ENCODE measurements at regions not wholly inside any gene's neighbourhood (a gene's known extent, or its start where the extent isn't known, plus 50 kb on each side); places are given as distances from the start of the nearest gene placed in this dataset.

DNA sequence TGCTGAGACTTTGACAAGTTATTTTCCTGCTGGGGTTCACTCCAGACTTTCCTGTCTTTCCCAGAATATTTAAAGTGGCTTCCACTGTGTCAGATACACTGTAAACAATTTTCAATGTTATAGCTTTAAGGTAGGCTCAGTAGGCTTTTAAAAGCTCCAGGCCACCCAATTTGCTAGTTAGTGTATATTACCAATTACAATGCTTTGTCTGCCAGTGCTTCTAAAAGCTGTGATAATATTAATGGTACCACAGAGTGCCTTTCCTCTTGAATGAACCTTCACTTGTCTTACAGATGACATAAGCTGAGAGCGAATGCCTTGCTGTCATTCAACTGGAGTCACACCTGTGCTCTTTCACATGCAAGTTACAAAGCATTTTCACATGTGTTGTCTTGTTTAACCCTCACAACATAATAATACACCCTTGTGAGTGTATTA is 239.7 kb upstream of the HTR2A start:
- TF ChIP-seq FOS (IDR thresholded peaks at IDR 0.05; ENCODE audit: low read depth, low read length) (no peak), CEBPB (IDR thresholded peaks at IDR 0.05; ENCODE audit: low read depth, low read length) (no peak), RAD21 (IDR thresholded peaks at IDR 0.05; ENCODE audit: low read length) (no peak), POLR2A (IDR thresholded peaks at IDR 0.05; ENCODE audit: low read depth, low read length) (no peak), RCOR1 (IDR thresholded peaks at IDR 0.05; ENCODE audit: insufficient replicate concordance, low read length) (no peak), RFX5 (IDR thresholded peaks at IDR 0.05; ENCODE audit: low read depth, low read length) (no peak), USF2 (IDR thresholded peaks at IDR 0.05; ENCODE audit: low read depth, low read length) (no peak), MAZ (IDR thresholded peaks at IDR 0.05; ENCODE audit: borderline replicate concordance, low read depth, low read length) (no peak), MAFK (IDR thresholded peaks at IDR 0.05; ENCODE audit: low read depth, low read length) (no peak), MXI1 (IDR thresholded peaks at IDR 0.05; ENCODE audit: borderline replicate concordance, low read depth, low read length) (no peak), BHLHE40 (IDR thresholded peaks at IDR 0.05; ENCODE audit: low read depth, low read length) (no peak)
- TF ChIP-seq, protein P1, sequence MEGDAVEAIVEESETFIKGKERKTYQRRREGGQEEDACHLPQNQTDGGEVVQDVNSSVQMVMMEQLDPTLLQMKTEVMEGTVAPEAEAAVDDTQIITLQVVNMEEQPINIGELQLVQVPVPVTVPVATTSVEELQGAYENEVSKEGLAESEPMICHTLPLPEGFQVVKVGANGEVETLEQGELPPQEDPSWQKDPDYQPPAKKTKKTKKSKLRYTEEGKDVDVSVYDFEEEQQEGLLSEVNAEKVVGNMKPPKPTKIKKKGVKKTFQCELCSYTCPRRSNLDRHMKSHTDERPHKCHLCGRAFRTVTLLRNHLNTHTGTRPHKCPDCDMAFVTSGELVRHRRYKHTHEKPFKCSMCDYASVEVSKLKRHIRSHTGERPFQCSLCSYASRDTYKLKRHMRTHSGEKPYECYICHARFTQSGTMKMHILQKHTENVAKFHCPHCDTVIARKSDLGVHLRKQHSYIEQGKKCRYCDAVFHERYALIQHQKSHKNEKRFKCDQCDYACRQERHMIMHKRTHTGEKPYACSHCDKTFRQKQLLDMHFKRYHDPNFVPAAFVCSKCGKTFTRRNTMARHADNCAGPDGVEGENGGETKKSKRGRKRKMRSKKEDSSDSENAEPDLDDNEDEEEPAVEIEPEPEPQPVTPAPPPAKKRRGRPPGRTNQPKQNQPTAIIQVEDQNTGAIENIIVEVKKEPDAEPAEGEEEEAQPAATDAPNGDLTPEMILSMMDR (conservative IDR thresholded peaks at IDR 0.05; ENCODE audit: low read depth, low read length), result no peak
